ENCODE measurements at regions not wholly inside any gene's neighbourhood (a gene's known extent, or its start where the extent isn't known, plus 50 kb on each side); places are given as distances from the start of the nearest gene placed in this dataset.

- H3K36me3 Mint-ChIP-seq (ENCODE audit: low read depth), result no peaks in the 10 kb centered on the region
- peaks cover 2% of the 10 kb centered on the region for H3K9me3 Mint-ChIP-seq
- DNase-seq, result no peak
- no peaks in the 10 kb centered on the region for H3K4me1 ChIP-seq (ENCODE audit: control insufficient read depth, insufficient read depth, low read length)
- H3K9me3 ChIP-seq (ENCODE audit: control insufficient read depth, low read length), result peaks cover 5% of the 10 kb centered on the region
- TF ChIP-seq CTCF (conservative IDR thresholded peaks at IDR 0.05), result no peak
- WGBS, 2 experiments (ENCODE audit: insufficient coverage in 1 of 2, insufficient read length in 1 of 2), result 91 to 95% methylated on average over 4 to 6 of the region's 6 CpGs
- no peaks in the 10 kb centered on the region for H3K27me3 ChIP-seq (ENCODE audit: control insufficient read depth, insufficient read depth, low read length, poor library complexity, severe bottlenecking)
- no peaks in the 10 kb centered on the region for H3K4me1 Mint-ChIP-seq
- no peak overlapping the region for H3K27ac Mint-ChIP-seq
- H3K9ac ChIP-seq (ENCODE audit: extremely low read depth, low read length, poor library complexity, severe bottlenecking), result no peak overlapping the region
- H3K27me3 Mint-ChIP-seq (ENCODE audit: insufficient read depth), result no peaks in the 10 kb centered on the region
- no peak overlapping the region for H3K4me3 ChIP-seq (ENCODE audit: low read length)
- no peak overlapping the region for H3K4me3 Mint-ChIP-seq
- no peaks in the 10 kb centered on the region for H3K36me3 ChIP-seq (ENCODE audit: control insufficient read depth, insufficient read depth, low read length)
- H3K27ac ChIP-seq (ENCODE audit: low read depth, low read length), result no peak overlapping the region
Measured at GRCh38 chr10:124249196-124249595, 155.8 kb upstream of the CHST15 start.

- Mint-ChIP-seq H3K9me3 (peaks cover 2% of the 10 kb centered on the region), H3K36me3 (ENCODE audit: low read depth) (no peaks in the 10 kb centered on the region), H3K4me3 (no peak overlapping the region), H3K27me3 (ENCODE audit: insufficient read depth) (no peaks in the 10 kb centered on the region), H3K4me1 (no peaks in the 10 kb centered on the region), H3K27ac (no peak overlapping the region)
- no peak for TF ChIP-seq CTCF (conservative IDR thresholded peaks at IDR 0.05)
- H3K27me3 ChIP-seq (ENCODE audit: control insufficient read depth, insufficient read depth, low read length, poor library complexity, severe bottlenecking), result no peaks in the 10 kb centered on the region
- DNase-seq, result no peak
- no peak overlapping the region for H3K9ac ChIP-seq (ENCODE audit: extremely low read depth, low read length, poor library complexity, severe bottlenecking)
- H3K9me3 ChIP-seq (ENCODE audit: control insufficient read depth, low read length), result no peaks in the 10 kb centered on the region
- WGBS, 2 experiments (ENCODE audit: insufficient coverage in 1 of 2, insufficient read length in 1 of 2), result 87 to 94% methylated on average over 8 to 18 of the region's 18 CpGs
- no peaks in the 10 kb centered on the region for H3K4me1 ChIP-seq (ENCODE audit: control insufficient read depth, insufficient read depth, low read length)
- H3K4me3 ChIP-seq (ENCODE audit: low read length), result no peak overlapping the region
- H3K36me3 ChIP-seq (ENCODE audit: control insufficient read depth, insufficient read depth, low read length), result no peaks in the 10 kb centered on the region
- no peak overlapping the region for H3K27ac ChIP-seq (ENCODE audit: low read depth, low read length)
Measured at GRCh38 chr10:124248056-124249045, 155.0 kb upstream of the CHST15 start.

GRCh38 chr10:124245806-124246440, 152.5 kb upstream of the CHST15 start:
- no peaks in the 10 kb centered on the region for H3K36me3 ChIP-seq (ENCODE audit: control insufficient read depth, insufficient read depth, low read length)
- Mint-ChIP-seq H3K4me3 (no peak overlapping the region), H3K9me3 (peaks cover 1% of the 10 kb centered on the region), H3K27ac (no peak overlapping the region), H3K27me3 (ENCODE audit: insufficient read depth) (no peaks in the 10 kb centered on the region), H3K4me1 (no peaks in the 10 kb centered on the region), H3K36me3 (ENCODE audit: low read depth) (no peaks in the 10 kb centered on the region)
- H3K27me3 ChIP-seq (ENCODE audit: control insufficient read depth, insufficient read depth, low read length, poor library complexity, severe bottlenecking), result no peaks in the 10 kb centered on the region
- H3K4me1 ChIP-seq (ENCODE audit: control insufficient read depth, insufficient read depth, low read length), result no peaks in the 10 kb centered on the region
- no peak for DNase-seq
- TF ChIP-seq CTCF (conservative IDR thresholded peaks at IDR 0.05), result no peak
- no peak overlapping the region for H3K9ac ChIP-seq (ENCODE audit: extremely low read depth, low read length, poor library complexity, severe bottlenecking)
- H3K9me3 ChIP-seq (ENCODE audit: control insufficient read depth, low read length), result no peaks in the 10 kb centered on the region
- H3K27ac ChIP-seq (ENCODE audit: low read depth, low read length), result no peak overlapping the region
- 91% methylated on average over 11 of the region's 11 CpGs; no CpG with 5 or more reads in 1 of the 2 experiments for WGBS, 2 experiments (ENCODE audit: insufficient coverage in 1 of 2, insufficient read length in 1 of 2)
- no peak overlapping the region for H3K4me3 ChIP-seq (ENCODE audit: low read length)
